Fibroblast of upper back skin (primary cell): ENCODE measurements at regions not wholly inside any gene's neighbourhood (a gene's known extent, or its start where the extent isn't known, plus 50 kb on each side); places are given as distances from the start of the nearest gene placed in this dataset.
"Not testable (repeated sequence)": the region's sequence is repeated elsewhere in the genome, so short reads cannot be mapped to it uniquely, and the experiment has no call there.

Source experiments
- DNase-seq: peaks from one replicate; pipeline ENCODE4 v3.0.0-alpha.2; 2013

GRCh38 chr1:191693797-191694196 is 464.5 kb upstream of the RGS18 start:
- no peak for DNase-seq

DNA sequence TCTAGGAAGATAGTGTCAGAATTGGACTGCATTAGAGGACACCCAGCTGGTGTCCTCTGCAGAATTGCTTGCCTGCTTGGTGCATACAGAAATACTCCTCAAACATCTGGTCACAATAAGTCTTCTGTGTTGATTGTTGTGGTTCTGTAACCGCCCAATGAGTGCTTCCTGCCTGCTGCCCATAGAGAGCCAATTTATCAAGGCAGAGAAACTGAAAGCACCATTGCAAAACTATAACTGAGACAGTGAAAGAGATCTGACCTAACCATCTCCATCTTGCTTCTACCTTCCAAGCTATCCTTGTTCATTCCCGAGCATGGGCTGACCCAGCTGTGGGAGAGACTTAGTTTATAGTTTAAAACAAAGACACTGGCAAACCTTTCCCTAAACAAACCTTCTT is 462.4 kb upstream of the RGS18 start:
- peak; percentile 53 for DNase-seq

- DNase-seq = peak; percentile 6
Observed at GRCh38 chr1:191696354-191696753, 461.9 kb upstream of the RGS18 start.

- DNase-seq = no peak
Observed at GRCh38 chr1:191697556-191697955, 460.7 kb upstream of the RGS18 start.

DNA sequence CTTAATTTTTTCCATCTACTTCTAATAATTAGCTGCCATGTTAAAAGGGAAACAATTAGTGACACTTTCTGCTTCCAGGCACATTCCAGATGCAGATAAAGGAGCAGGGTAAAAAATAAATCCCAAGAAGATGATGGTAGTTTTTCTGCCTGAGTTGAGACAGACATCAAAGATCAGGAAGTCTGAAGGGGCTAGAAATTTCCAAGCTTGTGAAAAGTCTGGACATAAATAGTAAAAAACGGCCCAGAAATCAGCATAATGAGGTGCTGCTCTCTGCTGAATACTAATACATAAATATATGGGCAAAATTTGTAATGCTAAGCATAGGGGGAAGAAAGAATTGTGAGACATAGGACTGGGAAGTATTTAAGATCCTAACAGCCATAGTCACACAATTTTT is 460.0 kb upstream of the RGS18 start:
- no peak for DNase-seq

- no peak for DNase-seq
Observed at GRCh38 chr1:191699343-191699742, 458.9 kb upstream of the RGS18 start.

- DNase-seq = no peak
Observed at GRCh38 chr1:191700922-191701321, 457.3 kb upstream of the RGS18 start.

GRCh38 chr1:191702124-191702523 is 456.1 kb upstream of the RGS18 start:
- DNase-seq = no peak

GRCh38 chr1:191707288-191707687 is 451.0 kb upstream of the RGS18 start:
- peak; percentile 55 for DNase-seq

- peak; percentile 30 for DNase-seq
Observed at GRCh38 chr1:191709215-191709614, 449.0 kb upstream of the RGS18 start.

DNA sequence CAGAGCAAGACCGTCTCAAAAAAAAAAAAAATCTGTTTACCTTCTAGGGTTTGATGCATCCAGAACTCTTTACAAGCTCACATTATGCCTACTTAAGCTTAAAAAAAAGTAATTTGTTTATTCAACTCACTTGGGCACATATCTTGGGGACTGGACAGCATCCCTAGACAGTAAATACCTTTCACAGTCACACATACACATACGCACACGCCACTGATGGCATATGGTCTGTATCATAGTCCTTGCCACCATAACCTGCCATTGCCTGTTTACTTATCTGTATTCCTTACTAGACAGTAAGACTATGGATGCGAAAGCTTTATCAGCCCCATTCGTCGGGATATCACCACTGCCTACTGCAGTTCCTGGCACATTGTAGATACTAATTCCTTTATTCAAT is 446.3 kb upstream of the RGS18 start:
- DNase-seq = no peak

DNA sequence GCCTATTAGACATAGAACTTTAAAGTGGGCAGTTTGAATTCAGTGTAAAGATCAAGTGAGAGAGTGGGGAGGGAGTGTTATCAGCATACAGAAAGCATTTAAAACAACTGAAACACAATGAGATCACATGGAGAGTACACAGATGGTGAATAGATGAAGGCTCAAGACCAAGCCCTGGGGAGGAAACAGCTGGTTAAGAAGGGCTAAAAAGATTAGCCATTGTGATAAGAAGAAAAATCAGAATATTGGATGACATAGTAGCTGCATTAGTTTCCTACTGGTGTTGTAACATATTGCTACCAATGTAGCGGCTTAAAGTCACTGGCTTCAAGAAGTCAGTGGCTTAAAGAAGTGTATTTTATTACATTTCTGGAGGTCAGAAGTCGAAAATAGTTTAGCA is 443.4 kb upstream of the RGS18 start:
- DNase-seq = no peak

- DNase-seq = no peak
Observed at GRCh38 chr1:191729742-191730141, 428.5 kb upstream of the RGS18 start.

DNA sequence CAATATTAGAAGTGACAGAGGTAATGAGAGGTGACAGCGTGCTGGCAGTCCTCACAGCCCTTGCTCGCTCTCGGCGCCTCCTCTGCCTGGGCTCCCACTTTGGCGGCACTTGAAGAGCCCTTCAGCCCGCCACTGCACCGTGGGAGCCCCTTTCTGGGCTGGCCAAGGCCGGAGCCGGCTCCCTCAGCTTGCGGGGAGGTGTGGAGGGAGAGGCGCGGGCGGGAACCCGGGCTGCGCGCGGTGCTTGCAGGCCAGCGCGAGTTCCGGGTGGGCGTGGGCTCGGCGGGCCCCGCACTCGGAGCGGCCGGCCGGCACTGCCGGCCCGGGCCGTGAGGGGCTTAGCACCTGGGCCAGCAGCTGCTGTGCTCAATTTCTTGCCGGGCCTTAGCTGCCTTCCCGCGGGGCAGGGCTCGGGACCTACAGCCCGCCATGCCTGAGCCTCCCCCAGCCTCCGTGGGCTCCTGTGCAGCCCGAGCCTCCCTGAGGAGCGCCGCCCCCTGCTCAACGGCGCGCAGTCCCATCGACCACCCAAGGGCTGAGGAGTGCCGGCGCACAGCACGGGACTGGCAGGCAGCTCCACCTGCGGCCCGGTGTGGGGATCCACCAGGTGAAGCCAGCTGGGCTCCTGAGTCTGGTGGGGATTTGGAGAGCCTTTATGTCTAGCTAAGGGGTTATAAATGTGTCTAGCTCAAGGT is 426.5 kb upstream of the RGS18 start:
- DNase-seq = not testable (repeated sequence)

DNA sequence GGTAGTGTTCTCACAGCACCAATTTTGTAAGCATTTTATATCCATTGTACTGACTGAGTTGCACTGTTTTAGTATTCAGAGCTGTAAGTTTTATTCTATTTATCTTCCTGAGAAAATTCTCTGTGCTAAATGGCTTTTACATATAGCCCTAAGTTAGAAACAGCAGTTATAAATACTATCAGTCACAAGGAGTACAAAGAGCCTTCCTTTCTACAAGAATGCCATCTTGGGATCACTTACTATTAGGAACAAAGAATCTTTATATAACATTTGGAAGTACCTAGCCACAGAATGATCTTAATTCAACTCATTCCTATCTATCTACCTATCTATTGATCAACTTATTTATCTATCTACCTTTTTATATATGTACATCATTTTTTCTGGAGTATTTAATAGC is 423.9 kb upstream of the RGS18 start:
- DNase-seq = no peak

DNA sequence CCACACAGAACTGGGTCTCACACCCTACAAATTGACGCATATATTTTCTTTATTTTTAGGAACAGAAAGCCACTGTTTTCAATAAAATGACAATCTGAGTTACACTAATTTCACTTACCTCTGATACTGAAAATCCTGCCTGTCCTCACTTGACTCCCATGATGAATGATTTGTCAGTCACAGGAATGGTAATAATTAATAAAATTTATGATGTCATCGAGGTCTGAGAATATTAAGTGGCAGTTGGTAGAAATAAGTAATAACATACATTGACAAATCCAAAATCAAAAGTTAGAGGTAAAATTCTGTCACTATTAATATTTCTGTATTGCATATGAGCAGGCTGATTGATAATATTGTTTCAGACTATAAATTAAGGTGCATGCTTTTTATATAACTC is 418.7 kb upstream of the RGS18 start:
- DNase-seq = no peak

DNA sequence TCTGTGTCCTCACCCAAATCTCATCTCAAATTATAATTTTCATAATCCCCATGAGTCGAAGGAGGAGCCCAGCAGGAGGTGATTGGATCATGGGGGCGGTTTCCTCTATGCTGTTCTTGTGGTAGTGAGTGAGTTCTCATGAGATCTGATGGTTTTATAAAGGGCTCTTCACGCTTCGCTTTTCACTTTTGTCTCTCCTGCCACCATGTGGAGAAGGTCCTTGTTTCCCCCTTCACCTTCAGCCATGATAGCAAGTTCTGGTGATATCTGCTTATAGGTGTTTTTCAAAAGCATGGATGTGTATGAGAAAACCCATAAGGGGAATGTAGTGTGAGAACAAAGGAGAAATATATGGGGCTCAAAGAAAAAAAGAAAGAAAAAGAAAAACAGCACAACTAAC is 405.9 kb upstream of the RGS18 start:
- DNase-seq = no peak

- no peak for DNase-seq
Observed at GRCh38 chr1:191760016-191760415, 398.2 kb upstream of the RGS18 start.

- DNase-seq = no peak
Observed at GRCh38 chr1:191788551-191788950, 369.7 kb upstream of the RGS18 start.

DNA sequence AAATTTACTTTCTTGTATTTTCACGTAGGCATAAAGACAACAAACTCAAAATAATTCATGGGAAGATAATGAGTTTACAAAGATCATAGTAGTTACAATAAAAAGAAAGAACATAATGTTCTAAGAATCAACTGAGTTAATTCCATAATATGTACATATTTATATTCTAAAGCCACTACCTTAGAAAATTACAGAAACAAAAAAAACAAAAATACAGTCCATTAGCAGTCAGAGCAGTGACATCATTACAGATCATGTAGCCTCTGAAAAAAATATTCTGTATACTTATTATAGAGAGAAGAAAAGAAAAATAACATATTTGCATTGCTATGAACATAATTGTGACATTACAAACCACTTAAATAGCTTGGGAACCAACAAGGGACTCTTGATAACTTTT is 360.1 kb upstream of the RGS18 start:
- DNase-seq = no peak

GRCh38 chr1:191804311-191804710 is 354.0 kb upstream of the RGS18 start:
- DNase-seq = no peak

GRCh38 chr1:191813593-191813992 is 344.7 kb upstream of the RGS18 start:
- peak; percentile 6 for DNase-seq

DNA sequence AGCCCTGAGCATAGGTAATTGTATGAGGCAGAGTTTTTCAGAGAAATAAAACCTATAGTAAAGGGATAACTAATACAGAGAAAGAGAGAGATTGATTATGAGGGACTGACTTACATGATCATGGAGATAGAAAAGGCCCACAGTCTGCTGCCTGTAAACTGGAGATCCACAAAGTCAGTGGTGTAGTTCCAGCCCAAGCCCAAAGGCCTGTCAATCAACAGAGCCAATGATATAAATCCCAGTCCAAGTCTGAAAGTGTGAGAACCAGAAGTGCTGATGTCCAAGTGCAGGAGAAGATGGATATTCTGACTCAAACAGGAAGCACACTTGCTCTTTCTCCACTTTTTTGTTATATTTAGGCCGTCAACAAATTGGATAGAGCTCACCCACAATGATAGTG is 340.1 kb upstream of the RGS18 start:
- no peak for DNase-seq

- DNase-seq = peak; percentile 7
Observed at GRCh38 chr1:191831572-191831971, 326.7 kb upstream of the RGS18 start.

- peak; percentile 67 for DNase-seq
Observed at GRCh38 chr1:191839891-191840290, 318.4 kb upstream of the RGS18 start.
